ENCODE measurements at regions not wholly inside any gene's neighbourhood (a gene's known extent, or its start where the extent isn't known, plus 50 kb on each side); places are given as distances from the start of the nearest gene placed in this dataset.

DNA sequence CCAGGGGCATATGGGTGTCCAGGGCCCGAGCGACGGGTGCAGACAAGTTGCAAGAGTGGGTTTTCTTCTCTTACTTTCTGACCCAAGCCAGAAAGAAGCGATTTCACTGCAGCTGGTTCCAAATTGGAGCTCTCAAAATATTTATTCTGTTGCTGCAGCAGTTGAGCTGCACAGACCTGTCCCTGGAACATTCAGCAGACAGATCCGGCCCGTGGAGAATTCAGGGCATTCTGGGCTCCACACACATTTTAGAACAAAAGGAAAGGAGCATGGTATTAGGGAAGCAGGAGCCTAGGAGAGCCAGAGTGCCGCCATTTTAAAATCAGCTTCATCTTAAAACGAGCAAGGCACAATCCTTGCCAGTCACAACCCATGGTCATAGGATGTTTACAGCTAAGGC is 135.3 kb upstream of the TPM1 start:
- TF ChIP-seq, protein P1, sequence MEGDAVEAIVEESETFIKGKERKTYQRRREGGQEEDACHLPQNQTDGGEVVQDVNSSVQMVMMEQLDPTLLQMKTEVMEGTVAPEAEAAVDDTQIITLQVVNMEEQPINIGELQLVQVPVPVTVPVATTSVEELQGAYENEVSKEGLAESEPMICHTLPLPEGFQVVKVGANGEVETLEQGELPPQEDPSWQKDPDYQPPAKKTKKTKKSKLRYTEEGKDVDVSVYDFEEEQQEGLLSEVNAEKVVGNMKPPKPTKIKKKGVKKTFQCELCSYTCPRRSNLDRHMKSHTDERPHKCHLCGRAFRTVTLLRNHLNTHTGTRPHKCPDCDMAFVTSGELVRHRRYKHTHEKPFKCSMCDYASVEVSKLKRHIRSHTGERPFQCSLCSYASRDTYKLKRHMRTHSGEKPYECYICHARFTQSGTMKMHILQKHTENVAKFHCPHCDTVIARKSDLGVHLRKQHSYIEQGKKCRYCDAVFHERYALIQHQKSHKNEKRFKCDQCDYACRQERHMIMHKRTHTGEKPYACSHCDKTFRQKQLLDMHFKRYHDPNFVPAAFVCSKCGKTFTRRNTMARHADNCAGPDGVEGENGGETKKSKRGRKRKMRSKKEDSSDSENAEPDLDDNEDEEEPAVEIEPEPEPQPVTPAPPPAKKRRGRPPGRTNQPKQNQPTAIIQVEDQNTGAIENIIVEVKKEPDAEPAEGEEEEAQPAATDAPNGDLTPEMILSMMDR (IDR thresholded peaks at IDR 0.05; ENCODE audit: low read depth, low read length): no peak
- no peak for TF ChIP-seq EZH2phosphoT487 (IDR thresholded peaks at IDR 0.05; ENCODE audit: low read depth)

Measured in OCI-LY3 (cell line).